HCT116 (cell line): ENCODE measurements at regions not wholly inside any gene's neighbourhood (a gene's known extent, or its start where the extent isn't known, plus 50 kb on each side); places are given as distances from the start of the nearest gene placed in this dataset.

Experiments used
- ATAC-seq: fragments of 200-7000 bp; cut with Tn5 transposase; 2 replicates; pipeline ENCODE4 v1.9.1; 2020; ENCODE audit warnings: mild to moderate bottlenecking, moderate library complexity
- BruUV-seq: library from RNA; stranded (reverse); fragments of 400-500 nt; replicated peaks from 2 replicates; lab custom pipeline; 2021; lab: Mats Ljungman, UMichigan
- CTCF ChIA-PET: fragments of 300-600 bp; sonication (Branson Sonifier 250); formaldehyde crosslinking; loops from one replicate; lab custom pipeline; 2021; ENCODE audit warnings: antibody characterized with exemption; lab: Charles Lee
- POLR2A ChIA-PET: fragments of 300-600, 350-600 bp; sonication (Branson Sonifier 250); formaldehyde crosslinking; loops from one replicate; lab custom pipeline; 2021; ENCODE audit warnings: antibody characterized with exemption; lab: Charles Lee
- RAD21 ChIA-PET, 2 experiments: fragments of 300-600 bp; sonication (Branson Sonifier 250); formaldehyde crosslinking; loops; one replicate each; lab custom pipeline; 2023; ENCODE audit warnings: low total read pairs in 2 of 2; ENCODE audit not compliant: uncharacterized antibody in 2 of 2, unreplicated experiment in 2 of 2, low non-redundant PET in 1 of 2; lab: Charles Lee
- DNase-seq: peaks from one replicate; pipeline ENCODE4 v3.0.0-alpha.2; 2010; ENCODE audit warnings: low read depth, low spot score
- H2AFZ ChIP-seq: fragments of 200-600 bp; shearing (Covaris generic), sonication (generic); 2 replicates; pipeline ENCODE4 v1.6.1; 2017; ENCODE audit warnings: low read depth, mixed run types, mixed read lengths, antibody characterized with exemption, low read length; ENCODE audit not compliant: poor library complexity, severe bottlenecking
- H3K27ac ChIP-seq: 2 replicates; pipeline ENCODE4 v1.5.1; 2012; ENCODE audit warnings: low read depth, low read length
- H3K27me3 ChIP-seq: fragments of 200-600 bp; sonication (generic); 2 replicates; pipeline ENCODE4 v1.6.1; 2016; ENCODE audit warnings: mixed run types, low read length, mixed read lengths; ENCODE audit not compliant: insufficient read depth
- H3K36me3 ChIP-seq, 2 experiments: fragments of 200-500 bp in 1 of 2; fragments of 200-600 bp in 1 of 2; sonication (Bioruptor generic) in 1 of 2; sonication (generic) in 1 of 2; 2 replicates each; pipeline versions ENCODE4 v1.5.1 to v1.6.1; 2014 to 2016; ENCODE audit warnings: low read length in 2 of 2, inconsistent platforms in 1 of 2, mixed read lengths in 1 of 2, mixed run types in 1 of 2; ENCODE audit not compliant: insufficient read depth in 2 of 2, control insufficient read depth in 1 of 2
- H3K4me1 ChIP-seq, 2 experiments: fragments of 200-600 bp in 1 of 2; sonication (generic) in 1 of 2; 2 replicates each; pipeline versions ENCODE4 v1.5.1 to v1.6.1; 2012 to 2017; ENCODE audit warnings: low read length in 2 of 2, inconsistent platforms in 1 of 2, mild to moderate bottlenecking in 1 of 2, mixed read lengths in 1 of 2, mixed run types in 1 of 2, moderate library complexity in 1 of 2; ENCODE audit not compliant: insufficient read depth in 2 of 2, control insufficient read depth in 1 of 2
- H3K4me2 ChIP-seq: fragments of 200-600 bp; sonication (generic); 2 replicates; pipeline ENCODE4 v1.6.1; 2017; ENCODE audit warnings: mixed run types, low read length, mixed read lengths
- H3K4me3 ChIP-seq, 2 experiments: fragments of 200-600 bp in 1 of 2; sonication (generic) in 1 of 2; replicated peaks in 1 of 2; 2 replicates each; pipeline ENCODE4 v1.5.1; 2011 to 2016; ENCODE audit warnings: low read length in 2 of 2, control low read depth in 1 of 2, low read depth in 1 of 2, mild to moderate bottlenecking in 1 of 2, mixed read lengths in 1 of 2, mixed run types in 1 of 2
- H3K79me2 ChIP-seq: fragments of 200-600 bp; sonication (generic); 2 replicates; pipeline ENCODE4 v1.6.1; 2017; ENCODE audit warnings: mild to moderate bottlenecking, mixed run types, low read length, moderate library complexity, mixed read lengths; ENCODE audit not compliant: insufficient read depth
- H3K9ac ChIP-seq: fragments of 200-600 bp; sonication (generic); 2 replicates; pipeline ENCODE4 v1.6.1; 2016; ENCODE audit warnings: low read length, mixed read lengths
- H3K9me2 ChIP-seq: fragments of 200-600 bp; sonication (generic), shearing (Covaris generic); 2 replicates; pipeline ENCODE4 v1.6.1; 2017; ENCODE audit warnings: mixed run types, mild to moderate bottlenecking, moderate library complexity; ENCODE audit not compliant: insufficient read depth
- H3K9me3 ChIP-seq, 2 experiments: fragments of 200-500 bp in 1 of 2; fragments of 200-600 bp in 1 of 2; sonication (Bioruptor generic) in 1 of 2; sonication (generic) in 1 of 2; 2 replicates each; pipeline ENCODE4 v1.6.1; 2014 to 2017; ENCODE audit warnings: low read length in 2 of 2, mixed read lengths in 2 of 2, inconsistent platforms in 1 of 2, low read depth in 1 of 2, mild to moderate bottlenecking in 1 of 2, mixed run types in 1 of 2, moderate library complexity in 1 of 2; ENCODE audit not compliant: control insufficient read depth in 1 of 2, insufficient read depth in 1 of 2
- H4K20me1 ChIP-seq: fragments of 200-600 bp; sonication (generic), shearing (Covaris generic); 2 replicates; pipeline ENCODE4 v1.6.1; 2017; ENCODE audit warnings: mixed run types, mild to moderate bottlenecking, moderate library complexity; ENCODE audit not compliant: insufficient read depth
- CBX3 ChIP-seq: IDR thresholded peaks from 2 replicates; pipeline ENCODE4 v1.6.1; 2012; ENCODE audit warnings: low read depth
- CEBPB ChIP-seq: IDR thresholded peaks from 2 replicates; pipeline ENCODE4 v1.6.1; 2012; ENCODE audit warnings: low read depth
- EGR1 ChIP-seq: IDR thresholded peaks from 2 replicates; pipeline ENCODE4 v1.6.1; 2012; ENCODE audit warnings: low read depth
- ELF1 ChIP-seq: IDR thresholded peaks from 2 replicates; pipeline ENCODE4 v1.6.1; 2012; ENCODE audit warnings: low read depth, borderline replicate concordance
- EZH2 ChIP-seq: fragments of 200-600 bp; sonication (generic); IDR thresholded peaks from 2 replicates; pipeline ENCODE4 v1.6.1; 2017; ENCODE audit warnings: antibody characterized with exemption, mixed run types
- EZH2phosphoT487 ChIP-seq: fragments of 200-600 bp; IDR thresholded peaks from 2 replicates; pipeline ENCODE4 v1.6.1; 2018; ENCODE audit warnings: antibody characterized with exemption, borderline replicate concordance
- FOSL1 ChIP-seq: IDR thresholded peaks from 2 replicates; pipeline ENCODE4 v1.6.1; 2012; ENCODE audit warnings: low read depth
- POLR2A ChIP-seq: IDR thresholded peaks from 2 replicates; pipeline ENCODE4 v1.7.0; 2011; ENCODE audit warnings: borderline replicate concordance; ENCODE audit not compliant: insufficient read depth, insufficient read length; ENCODE audit errors: extremely low read depth
- POLR2AphosphoS5 ChIP-seq: IDR thresholded peaks from 2 replicates; pipeline ENCODE4 v1.6.1; 2011; ENCODE audit warnings: mild to moderate bottlenecking, low read depth, low read length, moderate library complexity
- RAD21 ChIP-seq: IDR thresholded peaks from 2 replicates; pipeline ENCODE4 v1.6.1; 2012; ENCODE audit warnings: low read depth, mild to moderate bottlenecking
- SRF ChIP-seq: IDR thresholded peaks from 2 replicates; pipeline ENCODE4 v1.6.1; 2012; ENCODE audit warnings: low read depth
- TCF7L2 ChIP-seq: IDR thresholded peaks from 2 replicates; pipeline ENCODE4 v1.7.0; 2011; ENCODE audit warnings: borderline replicate concordance, inconsistent platforms; ENCODE audit not compliant: insufficient read depth, insufficient read length; ENCODE audit errors: extremely low read depth
- YY1 ChIP-seq: IDR thresholded peaks from 2 replicates; pipeline ENCODE4 v1.6.1; 2011; ENCODE audit warnings: low read length, low read depth, moderate library complexity, mild to moderate bottlenecking; ENCODE audit not compliant: insufficient replicate concordance; ENCODE audit errors: extremely low read depth
- ZFX ChIP-seq: fragments of 450-650 bp; IDR thresholded peaks from 2 replicates; pipeline ENCODE4 v1.6.1; 2017
- ZNF274 ChIP-seq: fragments of 200-500 bp; sonication (Bioruptor generic); IDR thresholded peaks from 2 replicates; pipeline ENCODE4 v1.6.1; 2014; ENCODE audit warnings: mild to moderate bottlenecking, low read depth, low read length, inconsistent platforms
- intact Hi-C: fragments of 100-400 bp; cut with micrococcal nuclease; formaldehyde crosslinking; loops from 2 replicates; pipeline ENCODE4 v1.10.0; 2022
- TF ChIP-seq, protein P1 (sequence below): IDR thresholded peaks from 2 replicates; pipeline ENCODE4 v1.6.1; 2012
- TF ChIP-seq, protein P2 (sequence below), 3 experiments: fragments of 200-600 bp in 1 of 3; sonication (generic) in 1 of 3; IDR thresholded peaks in 2 of 3; conservative IDR thresholded peaks in 1 of 3; 2 replicates each; pipeline ENCODE4 v1.5.1; 2012 to 2017; ENCODE audit warnings: low read depth in 2 of 3, low read length in 2 of 3, antibody characterized with exemption in 1 of 3, borderline replicate concordance in 1 of 3, control low read depth in 1 of 3, mild to moderate bottlenecking in 1 of 3, mixed read lengths in 1 of 3, mixed run types in 1 of 3, moderate library complexity in 1 of 3; ENCODE audit not compliant: insufficient read depth in 1 of 3

DNA sequence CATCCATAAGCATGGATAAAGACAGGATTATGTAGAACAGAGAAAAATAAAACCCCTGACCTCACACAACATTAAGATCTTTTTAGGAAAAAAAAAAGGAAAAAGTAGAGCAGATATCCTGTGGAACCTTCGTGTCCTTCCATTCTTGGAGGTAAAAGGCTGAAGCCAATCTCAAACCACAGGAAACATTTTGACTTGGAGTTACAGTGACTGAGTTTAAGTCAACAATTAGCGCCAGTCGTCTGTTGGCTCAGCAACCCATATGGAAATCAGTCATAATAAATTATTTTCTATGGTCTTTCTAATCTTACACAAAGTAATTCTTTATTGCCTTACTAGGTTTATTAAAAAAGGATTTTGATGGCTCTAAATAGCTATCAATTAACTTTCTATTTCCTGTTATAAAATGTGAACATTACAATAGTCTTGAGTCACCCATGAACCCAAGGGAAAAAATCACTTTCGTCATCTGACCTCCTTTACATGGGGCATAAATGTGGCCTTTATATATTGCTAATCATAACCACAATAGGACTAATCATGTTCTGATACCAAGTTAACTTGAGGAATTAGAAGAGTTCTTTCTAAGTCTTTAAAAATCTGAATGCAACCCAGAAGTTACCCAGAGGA, 592.9 kb downstream of the TFAP2B start:
- Histone ChIP-seq H3K36me3 (no peaks in the 10 kb centered on the region), H3K79me2 (no peaks in the 10 kb centered on the region), H4K20me1 (no peaks in the 10 kb centered on the region), H3K4me1 (no peaks in the 10 kb centered on the region), H3K4me3 (no peak overlapping the region), H2AFZ (no peak overlapping the region), H3K4me2 (no peak overlapping the region), H3K9me3 (peaks cover 5 to 16% of the 10 kb centered on the region in 2 experiments; a peak in 2 of 4 replicates), H3K27ac (no peak overlapping the region), H3K9ac (no peak overlapping the region), H3K9me2 (no peaks in the 10 kb centered on the region), H3K27me3 (no peaks in the 10 kb centered on the region)
- DNase-seq, result no peak
- TF ChIP-seq CEBPB (no peak), FOSL1 (no peak), EZH2phosphoT487 (no peak), POLR2AphosphoS5 (no peak), YY1 (no peak), RAD21 (no peak), EGR1 (no peak), ELF1 (no peak), EZH2 (no peak), SRF (no peak), ZFX (no peak), TCF7L2 (no peak), POLR2A (no peak), ZNF274 (no peak), CBX3 (no peak)
- TF ChIP-seq, protein P1, sequence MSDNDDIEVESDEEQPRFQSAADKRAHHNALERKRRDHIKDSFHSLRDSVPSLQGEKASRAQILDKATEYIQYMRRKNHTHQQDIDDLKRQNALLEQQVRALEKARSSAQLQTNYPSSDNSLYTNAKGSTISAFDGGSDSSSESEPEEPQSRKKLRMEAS, result no peak
- TF ChIP-seq, protein P2, sequence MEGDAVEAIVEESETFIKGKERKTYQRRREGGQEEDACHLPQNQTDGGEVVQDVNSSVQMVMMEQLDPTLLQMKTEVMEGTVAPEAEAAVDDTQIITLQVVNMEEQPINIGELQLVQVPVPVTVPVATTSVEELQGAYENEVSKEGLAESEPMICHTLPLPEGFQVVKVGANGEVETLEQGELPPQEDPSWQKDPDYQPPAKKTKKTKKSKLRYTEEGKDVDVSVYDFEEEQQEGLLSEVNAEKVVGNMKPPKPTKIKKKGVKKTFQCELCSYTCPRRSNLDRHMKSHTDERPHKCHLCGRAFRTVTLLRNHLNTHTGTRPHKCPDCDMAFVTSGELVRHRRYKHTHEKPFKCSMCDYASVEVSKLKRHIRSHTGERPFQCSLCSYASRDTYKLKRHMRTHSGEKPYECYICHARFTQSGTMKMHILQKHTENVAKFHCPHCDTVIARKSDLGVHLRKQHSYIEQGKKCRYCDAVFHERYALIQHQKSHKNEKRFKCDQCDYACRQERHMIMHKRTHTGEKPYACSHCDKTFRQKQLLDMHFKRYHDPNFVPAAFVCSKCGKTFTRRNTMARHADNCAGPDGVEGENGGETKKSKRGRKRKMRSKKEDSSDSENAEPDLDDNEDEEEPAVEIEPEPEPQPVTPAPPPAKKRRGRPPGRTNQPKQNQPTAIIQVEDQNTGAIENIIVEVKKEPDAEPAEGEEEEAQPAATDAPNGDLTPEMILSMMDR (IDR thresholded peaks at IDR 0.05 in 2 of 3, conservative IDR thresholded peaks at IDR 0.05 in 1 of 3; ENCODE audit: borderline replicate concordance in 1 of 3, insufficient read depth in 1 of 3, low read depth in 2 of 3, low read length in 2 of 3), result no peak
- ChIA-PET CTCF (no interaction called here), RAD21 (no interaction called here), POLR2A (no interaction called here)
- intact Hi-C loops, result no loop called here
- ATAC-seq, result no peak
- BruUV-seq, result no TSS peak
